NCI-H748 (cell line): ENCODE measurements at regions not wholly inside any gene's neighbourhood (a gene's known extent, or its start where the extent isn't known, plus 50 kb on each side); places are given as distances from the start of the nearest gene placed in this dataset.
"Not testable (repeated sequence)": the region's sequence is repeated elsewhere in the genome, so short reads cannot be mapped to it uniquely, and the experiment has no call there.

Source experiments
- DNase-seq: peaks from one replicate; lab custom pipeline; 2025; ENCODE audit not compliant: unreplicated experiment; lab: John Stamatoyannopoulos, UW

DNA sequence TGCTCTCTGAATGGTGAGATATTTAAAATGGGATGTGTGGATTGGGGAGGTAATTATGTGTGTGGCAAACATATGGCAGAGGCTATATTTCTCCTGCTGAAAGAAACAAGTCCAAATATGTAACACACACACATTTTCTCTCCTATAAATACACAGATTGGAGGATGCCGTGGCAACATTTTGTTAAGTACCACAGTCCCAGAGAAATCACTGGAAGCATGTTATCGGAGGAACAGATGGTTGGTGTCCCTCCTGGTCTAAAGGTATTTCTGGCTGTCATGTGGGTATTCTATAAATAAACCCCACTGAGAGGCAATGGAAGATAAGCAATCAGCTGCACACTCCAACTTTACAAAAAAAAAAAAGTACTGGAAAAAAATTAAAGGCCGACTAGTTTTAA, 528.3 kb upstream of the BOD1L1 start:
- DNase-seq = no peak

DNA sequence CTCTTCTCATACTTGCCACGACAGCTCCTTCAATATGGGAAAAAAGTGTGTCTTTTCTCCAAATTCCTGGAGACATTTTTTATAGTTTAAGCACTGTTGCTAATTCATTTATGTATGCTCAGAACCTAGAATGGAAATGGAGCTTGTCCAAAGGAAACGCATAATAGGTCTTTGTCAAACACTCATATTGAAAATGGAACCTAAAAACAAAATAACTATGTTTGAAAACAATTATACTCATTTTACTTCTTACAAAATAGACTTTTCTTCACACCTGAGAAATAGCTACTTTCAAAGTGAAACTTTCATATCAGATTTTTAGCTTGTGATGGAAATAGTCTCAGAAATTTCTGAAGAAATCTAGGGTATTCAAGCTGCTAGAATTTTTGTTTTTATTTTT, 529.7 kb upstream of the BOD1L1 start:
- no peak for DNase-seq

DNA sequence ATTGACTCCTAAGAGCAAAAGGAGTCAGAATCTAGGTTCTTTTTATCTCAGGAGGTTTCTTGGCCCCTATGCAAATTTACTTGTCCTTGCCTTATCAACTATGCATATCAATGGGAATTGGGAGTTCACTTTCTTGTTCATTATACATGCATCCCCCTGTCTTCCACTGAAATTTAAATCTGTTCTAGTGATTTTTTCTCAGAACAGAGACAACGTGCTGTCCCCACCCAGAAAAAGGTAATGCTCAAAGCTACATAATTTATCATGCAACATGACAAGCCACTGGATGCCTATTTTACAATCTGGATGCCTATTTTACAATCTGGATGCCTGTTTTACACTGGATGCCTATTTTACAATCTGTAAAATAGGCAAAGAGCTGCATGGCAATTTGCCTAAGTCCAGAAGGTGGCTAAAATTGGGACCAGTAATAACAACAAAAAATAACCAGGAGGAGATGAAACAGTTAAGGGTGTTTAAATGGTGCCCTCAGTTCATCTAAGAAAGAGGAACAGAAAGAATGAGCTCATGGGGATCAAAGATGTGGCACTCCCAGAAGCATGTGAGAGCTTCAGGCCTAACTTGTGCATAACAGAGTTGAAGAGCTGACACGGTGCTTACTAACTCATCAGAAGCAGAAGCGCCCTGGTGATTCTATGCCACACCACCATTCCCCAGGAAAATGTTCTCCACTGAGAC, 537.8 kb upstream of the BOD1L1 start:
- DNase-seq = no peak

DNA sequence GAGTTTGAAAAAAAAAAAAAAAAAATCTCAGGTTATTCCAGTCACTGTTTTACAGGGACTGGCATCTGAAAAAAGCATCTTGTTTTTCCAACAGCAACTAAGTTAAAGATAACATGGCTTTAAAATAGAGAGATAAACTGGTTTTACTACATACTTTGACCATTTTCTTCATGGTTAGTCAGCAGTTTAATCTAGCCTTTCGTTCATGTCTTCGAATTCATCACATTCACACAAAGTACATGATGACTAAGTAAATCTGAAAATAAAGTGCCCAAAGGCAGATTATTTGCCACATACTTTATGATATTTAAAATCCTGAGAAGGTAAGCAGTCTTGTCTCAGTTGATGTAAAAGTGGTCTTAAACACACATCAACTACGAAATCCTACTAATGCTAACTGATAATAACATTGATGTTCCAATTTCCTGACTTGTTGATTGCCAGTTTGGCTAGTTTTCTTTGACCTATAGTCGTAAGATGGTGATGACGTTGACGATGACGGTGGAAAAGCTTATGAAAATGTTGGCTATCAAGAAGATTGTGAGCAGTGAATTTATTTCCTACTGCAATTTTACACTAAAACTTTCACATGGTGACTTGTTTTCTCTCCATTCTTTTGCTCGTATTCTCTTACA, 540.5 kb upstream of the BOD1L1 start:
- no peak for DNase-seq

DNA sequence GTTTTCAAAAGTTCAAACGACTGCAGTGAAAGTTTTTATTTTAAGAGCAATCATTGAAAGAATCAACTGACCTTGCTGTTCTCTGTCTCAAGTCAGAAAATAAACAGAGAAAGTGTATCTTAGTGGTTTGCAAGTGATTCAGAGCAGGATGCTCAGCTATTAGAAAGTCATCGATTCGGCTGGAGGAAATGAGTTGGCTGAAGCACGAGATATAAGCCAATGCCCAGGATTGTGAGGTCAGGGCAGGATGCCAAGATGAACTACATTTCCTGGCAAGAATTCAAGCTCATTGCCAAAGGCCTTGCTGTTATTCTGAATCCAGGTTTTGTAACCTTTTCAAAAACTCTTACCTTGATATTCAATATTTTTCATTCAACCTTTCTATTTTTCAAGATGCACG, 541.4 kb upstream of the BOD1L1 start:
- peak; percentile 61 for DNase-seq

DNA sequence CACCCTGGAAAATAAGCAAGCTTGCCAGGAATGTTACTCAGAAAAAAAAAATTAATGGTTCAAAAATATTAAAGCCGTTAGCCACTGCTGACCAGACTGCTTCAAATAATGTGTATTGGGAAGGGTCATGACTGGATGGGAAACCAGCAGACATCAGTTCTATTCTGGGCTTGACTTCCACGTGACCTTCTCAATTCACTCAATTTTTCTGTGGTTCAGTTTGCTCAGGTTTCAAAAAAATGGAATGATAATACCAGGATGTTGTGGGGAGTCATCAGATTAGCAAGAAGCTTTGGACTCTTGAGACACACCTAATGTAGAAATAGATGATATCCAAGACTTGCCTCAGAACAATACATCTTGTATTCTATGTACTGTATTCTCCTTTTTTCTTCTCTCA, 541.9 kb upstream of the BOD1L1 start:
- DNase-seq = no peak

DNA sequence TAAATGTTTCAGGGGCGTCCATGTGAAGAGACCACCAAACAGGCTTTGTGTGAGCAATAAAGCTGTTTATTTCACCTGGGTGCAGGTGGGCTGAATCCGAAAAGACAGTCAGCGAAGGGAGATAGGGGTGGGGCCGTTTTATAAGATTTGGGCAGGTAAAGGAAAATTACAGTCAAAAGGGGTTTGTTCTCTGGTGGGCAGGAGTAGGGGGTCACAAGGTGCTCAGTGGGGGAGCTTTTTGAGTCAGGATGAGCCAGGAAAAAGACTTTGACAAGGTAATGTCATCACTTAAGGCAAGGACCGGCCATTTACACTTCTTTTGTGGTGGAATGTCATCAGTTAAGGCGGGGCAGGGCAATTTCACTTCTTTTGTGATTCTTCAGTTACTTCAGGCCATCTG, 542.4 kb upstream of the BOD1L1 start:
- DNase-seq = not testable (repeated sequence)

DNA sequence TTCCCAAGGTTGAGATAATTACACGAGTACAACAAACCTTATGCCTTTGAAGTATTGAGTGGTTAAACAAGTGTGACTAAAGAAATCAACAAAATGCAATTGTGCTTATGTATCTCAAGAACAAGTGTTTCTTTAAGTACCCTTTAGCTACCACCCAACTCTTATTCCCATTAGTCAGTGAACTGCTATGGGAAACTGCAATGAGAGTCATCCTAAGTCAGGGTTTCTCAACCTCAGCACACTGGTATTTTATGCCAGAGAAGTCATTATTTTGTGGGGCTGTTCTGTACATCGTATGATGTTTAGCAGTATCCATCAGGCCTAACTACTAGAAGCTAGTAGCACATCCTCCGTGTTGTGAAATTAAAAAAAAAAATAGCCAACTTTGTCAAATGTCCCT, 549.1 kb upstream of the BOD1L1 start:
- DNase-seq = no peak

DNA sequence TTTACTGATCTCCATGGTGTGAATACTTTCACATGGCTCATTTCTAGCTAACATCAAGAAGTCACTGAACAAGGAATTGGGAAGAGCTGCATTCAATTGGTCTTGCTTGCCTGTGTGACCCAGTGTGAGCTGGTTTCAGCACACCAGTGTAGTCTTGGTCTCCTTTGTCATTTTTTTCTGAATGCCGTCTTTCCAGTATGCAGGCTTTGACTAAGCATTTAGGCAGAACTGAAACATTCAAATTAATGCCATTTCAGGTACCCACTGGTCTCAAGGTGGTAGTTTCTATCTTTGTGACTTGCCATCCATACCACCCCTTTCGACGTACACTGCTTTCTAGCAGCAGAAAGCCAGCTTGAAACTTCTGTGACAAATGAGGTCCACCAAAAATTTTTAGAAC, 550.5 kb upstream of the BOD1L1 start:
- DNase-seq = no peak

DNA sequence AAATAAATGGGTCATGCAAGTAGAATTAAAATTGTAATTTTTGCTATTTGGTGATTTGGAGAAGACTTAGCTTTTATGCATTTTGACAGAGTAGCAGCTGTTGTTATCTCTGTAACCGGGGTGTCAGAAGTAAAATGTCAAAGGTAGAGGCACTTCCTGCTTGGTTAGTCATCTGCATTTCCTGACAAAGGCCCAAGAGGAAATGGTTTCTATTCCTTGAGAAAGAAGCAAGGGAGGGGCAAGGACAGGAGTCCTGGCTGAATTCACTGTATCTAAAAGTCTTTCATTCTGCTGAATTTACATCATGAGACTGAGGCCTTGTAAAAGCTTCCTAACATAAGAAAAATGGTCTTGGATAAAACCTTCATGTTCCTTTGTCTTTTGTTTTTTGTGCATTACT, 550.9 kb upstream of the BOD1L1 start:
- DNase-seq = no peak

DNA sequence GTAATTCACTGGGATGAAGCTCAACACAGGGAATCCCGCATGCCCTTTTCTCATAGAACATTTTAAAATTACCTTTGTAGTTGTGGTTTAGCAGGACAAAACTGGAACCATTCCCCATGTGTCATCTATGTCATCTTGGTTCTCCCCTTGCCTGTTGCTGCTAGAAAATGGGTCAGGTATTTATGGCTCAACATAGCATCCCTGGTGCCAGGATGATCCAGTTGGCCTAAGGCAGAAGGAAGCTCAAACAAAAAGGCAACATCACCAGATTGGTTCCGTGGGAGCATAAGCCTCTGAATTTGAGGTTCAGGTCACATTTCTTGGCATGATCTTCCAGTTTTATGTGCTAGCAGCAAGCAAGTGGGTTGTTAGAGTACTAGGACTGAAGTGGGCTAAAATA, 552.6 kb upstream of the BOD1L1 start:
- DNase-seq = no peak

DNA sequence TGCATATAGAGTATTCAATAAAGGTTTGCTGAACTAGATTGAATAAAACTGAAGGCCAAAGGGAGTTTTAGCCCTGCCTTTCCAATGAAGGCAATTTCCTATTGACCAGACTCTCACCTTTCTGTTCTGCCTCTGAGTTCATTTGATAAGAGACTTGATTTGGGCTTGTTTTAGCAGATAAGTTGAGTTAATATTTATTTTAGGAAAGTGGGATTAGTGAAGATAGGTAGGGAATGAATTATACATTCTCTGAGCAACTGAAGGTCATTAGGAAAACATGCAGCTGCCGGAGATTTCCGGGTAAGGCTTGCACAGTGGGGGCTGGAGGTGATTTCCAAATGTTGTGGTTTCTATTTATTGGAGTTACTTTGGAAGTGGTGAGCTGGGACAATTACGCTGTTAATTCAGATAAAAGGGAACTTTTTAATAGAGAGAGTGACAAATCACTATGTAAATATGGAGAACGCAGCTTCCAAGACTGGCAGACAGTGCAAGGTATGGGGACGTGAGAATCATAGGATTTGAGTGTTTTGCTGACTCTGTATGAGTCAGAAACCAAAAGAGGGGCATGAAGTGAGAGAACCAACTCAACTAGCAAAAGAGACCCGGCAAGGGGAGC, 553.6 kb upstream of the BOD1L1 start:
- peak; percentile 73 for DNase-seq

DNA sequence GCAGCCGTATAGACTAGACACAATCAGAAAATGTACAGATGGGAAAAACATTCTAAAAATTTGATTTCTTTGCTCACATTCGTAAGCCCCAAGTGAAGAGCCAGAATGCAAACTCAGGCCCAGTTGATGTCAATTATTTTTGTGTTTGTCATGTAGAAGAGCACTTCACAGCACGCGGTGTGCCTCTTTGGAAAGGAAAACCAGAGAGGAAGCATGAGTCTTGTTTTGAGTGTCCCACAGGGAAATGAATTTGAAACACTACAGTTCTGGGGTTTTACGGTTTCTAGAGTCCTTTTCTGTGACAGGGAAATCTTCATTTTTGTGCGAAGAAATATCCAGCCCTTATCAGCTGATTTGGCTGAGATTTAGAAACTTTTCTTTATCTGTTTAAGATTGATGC, 554.6 kb upstream of the BOD1L1 start:
- DNase-seq = no peak

DNA sequence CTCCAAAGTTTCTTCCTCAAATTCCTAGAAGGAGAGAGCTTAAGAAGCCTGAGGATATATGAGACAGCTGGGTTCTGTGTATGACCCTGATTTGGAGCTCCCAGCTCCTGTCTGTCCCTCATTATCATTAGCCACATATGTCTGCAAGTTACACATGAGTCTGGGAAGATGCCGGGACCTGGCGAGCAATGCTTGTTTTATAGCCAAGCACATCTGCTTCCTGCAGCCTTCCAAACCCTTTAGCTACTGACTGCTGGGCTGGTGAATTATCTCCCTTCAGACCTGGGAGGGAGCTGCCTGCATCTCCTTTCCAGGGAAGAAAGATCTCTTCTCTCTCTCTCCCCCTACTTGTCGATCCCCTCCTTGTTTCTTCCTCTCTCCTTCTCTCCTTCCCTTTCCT, 556.7 kb upstream of the BOD1L1 start:
- no peak for DNase-seq

DNA sequence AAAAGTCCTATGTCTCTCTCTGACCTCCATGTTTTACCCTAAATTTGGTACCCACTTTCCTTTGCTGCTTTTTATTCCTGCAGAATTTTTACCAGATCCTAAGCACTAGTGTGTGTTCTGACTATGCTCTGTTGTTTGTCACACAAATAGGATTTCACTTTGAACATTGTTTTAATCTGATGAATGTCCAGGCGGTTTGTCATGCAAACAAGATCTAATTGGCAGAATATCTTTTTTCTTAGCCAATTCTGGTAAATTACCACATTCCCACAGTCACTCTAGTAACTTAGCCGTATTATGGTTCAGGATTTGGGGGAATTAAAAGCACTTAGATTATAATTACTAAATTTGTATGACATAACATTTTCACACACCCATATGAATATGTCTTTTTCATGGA, 557.2 kb upstream of the BOD1L1 start:
- no peak for DNase-seq

DNA sequence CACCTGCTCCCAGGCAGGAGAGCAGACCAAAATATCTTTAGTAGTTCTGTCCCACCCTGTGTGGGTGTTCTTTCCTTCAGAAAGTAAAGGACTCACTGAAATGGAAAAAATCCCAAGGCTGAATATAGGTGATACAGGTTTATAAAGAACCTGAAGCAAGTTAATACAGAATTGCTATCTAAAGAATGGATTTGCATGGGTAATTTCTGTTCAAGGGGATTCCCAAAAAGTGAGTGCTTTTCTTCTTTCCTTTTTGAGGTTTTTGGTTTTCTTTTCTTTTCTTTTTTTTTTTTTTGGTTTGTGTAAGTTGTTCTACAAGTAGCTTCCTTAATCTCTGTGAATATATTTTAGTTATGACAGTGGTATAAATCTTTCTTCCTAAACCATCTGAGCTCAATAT, 560.7 kb upstream of the BOD1L1 start:
- no peak for DNase-seq

DNA sequence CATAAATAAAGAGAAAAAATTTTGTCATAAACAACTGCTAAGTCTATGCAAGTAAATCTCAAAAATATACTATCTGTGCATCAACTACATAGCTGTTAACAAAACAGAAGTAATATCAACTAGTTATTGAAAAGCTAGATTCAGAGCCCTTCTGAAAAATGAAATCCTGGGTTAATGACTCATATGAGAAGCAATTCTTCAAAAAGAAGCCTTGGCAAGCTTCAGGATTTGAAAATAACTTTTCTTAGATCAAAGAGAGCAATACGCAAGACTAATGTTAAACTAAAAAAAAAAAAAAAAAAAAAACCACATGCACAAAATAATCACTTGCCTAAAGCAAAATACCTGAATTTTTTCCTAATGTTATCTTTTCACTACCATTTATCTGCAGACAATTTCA, 566.1 kb upstream of the BOD1L1 start:
- no peak for DNase-seq

DNA sequence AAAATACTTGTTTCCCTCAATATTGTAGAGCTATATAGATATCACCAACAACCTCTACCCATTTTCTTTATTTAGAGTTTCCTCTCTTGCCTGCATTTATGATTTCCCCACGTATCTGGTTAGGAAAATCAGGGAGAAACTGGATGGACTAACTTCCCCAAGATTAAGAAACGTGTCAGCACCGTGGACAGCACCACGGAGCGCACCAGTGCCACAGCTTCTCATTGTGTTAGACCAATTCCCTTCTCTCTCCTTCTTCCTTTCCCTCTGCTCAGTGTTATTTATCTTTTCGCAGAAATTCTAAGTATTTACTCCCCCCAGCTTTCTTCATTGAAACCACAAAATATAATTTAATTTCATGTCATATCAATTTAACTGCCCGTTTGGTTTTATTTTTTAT, 568.6 kb upstream of the BOD1L1 start:
- DNase-seq = no peak

DNA sequence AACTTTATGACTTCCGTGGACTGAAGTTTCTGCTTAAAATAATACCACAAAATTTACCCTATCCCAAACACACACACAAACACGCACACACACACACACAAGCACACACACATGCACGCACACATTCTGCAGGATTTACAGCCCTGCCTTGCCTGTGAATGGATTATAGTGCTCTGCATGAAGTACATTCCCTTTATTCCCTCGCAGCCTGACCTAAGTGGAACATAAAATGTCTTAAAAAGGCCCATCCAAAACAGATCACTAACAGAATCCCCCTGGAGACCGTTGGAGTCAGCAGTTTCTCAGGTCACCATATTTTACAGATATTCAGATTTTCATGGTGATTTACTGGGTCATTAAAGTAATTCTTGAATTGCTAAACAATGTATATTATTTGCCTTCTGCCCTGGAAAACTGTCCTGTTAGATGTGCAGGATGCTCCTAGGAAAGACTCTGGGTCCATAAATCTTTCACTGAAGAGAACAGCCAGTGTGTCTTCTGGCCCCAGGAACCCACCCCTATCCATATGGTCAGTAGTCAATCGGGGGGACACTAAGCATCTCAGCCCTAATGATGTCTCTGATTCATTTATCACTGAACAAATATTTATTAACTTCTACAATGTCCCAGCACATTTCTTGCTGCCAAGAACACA, 587.7 kb upstream of the BOD1L1 start:
- DNase-seq = no peak

DNA sequence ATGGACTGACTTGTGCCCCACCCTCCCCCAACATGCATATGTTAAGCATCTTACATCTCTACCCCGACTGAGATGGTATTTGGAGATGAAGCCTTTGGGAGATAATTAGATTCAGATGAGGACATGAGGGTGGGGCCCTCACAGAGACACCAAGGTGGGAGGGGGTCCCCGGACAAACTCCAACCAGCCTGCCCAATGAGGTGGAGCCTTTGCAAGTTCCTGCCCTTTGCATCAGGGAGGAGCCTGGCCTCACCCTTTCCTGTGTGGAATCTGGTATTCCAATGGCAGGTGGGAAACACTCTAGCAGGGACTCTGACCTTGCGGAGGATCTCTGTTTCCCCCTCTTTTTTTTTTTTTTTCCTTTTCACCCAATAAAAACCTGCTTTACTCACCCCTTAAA, 589.9 kb upstream of the BOD1L1 start:
- no peak for DNase-seq

DNA sequence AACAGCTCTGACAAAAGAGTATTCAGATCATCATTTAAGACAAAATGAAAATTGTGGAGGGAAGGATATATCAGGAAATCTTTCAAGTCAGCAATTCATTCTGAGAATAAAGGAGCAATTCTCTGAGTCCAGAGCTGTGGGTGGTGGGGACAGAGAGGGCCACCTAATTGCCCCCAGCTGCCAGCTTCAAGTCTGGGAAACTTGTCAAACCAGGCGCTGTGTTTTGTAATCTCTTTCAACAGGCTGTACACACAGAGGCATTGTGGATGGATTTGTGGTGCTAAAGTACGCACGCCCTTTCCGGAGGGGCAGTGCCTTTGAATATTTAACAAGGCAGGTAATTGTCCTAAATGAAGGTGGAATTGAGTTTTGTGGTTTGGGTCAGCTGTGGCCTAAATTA, 591.1 kb upstream of the BOD1L1 start:
- DNase-seq = peak; percentile 93

DNA sequence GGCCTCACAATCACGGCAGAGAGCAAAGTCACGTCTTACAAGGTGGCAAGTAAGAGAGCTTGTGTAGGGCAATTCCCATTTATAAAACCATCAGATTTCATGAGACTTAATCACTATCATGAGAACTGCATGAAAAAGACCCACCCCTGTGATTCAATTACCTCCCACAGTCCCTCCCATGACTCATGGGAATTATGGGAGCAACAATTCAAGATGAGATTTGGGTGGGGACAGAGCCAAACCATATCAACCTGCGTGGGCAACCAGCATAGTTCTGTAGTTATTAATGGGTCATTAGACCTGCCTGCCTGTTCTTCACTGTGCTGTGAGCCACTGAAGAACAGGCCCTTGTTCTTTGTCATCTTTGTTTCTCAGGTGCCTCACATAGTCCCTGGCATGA, 593.7 kb upstream of the BOD1L1 start:
- DNase-seq = no peak
